Karpas-422 (cell line): ENCODE measurements at regions not wholly inside any gene's neighbourhood (a gene's known extent, or its start where the extent isn't known, plus 50 kb on each side); places are given as distances from the start of the nearest gene placed in this dataset.
"Not testable (repeated sequence)": the region's sequence is repeated elsewhere in the genome, so short reads cannot be mapped to it uniquely, and the experiment has no call there.

ENCODE experiments used
- DNase-seq: peaks from one replicate; pipeline ENCODE4 v3.0.0-alpha.2; 2015
- H2AFZ ChIP-seq: fragments of 200-600 bp; sonication (generic); 2 replicates; pipeline ENCODE4 v1.6.1; 2014; ENCODE audit warnings: antibody characterized with exemption, low read length, mixed read lengths
- H3K27ac ChIP-seq: fragments of 200-600 bp; sonication (generic); 2 replicates; pipeline ENCODE4 v1.5.1; 2014; ENCODE audit warnings: mild to moderate bottlenecking, low read length, moderate library complexity
- H3K27me3 ChIP-seq: fragments of 200-600 bp; sonication (generic); 2 replicates; pipeline ENCODE4 v1.6.1; 2014; ENCODE audit warnings: low read length, mixed read lengths
- H3K36me3 ChIP-seq: fragments of 200-600 bp; sonication (generic); 2 replicates; pipeline ENCODE4 v1.6.1; 2014; ENCODE audit warnings: low read length, mixed read lengths; ENCODE audit not compliant: insufficient read depth
- H3K4me1 ChIP-seq: fragments of 200-600 bp; sonication (generic); 2 replicates; pipeline ENCODE4 v1.6.1; 2014; ENCODE audit warnings: mild to moderate bottlenecking, low read length, mixed read lengths
- H3K4me2 ChIP-seq: fragments of 200-600 bp; sonication (generic); 2 replicates; pipeline ENCODE4 v1.6.1; 2014; ENCODE audit warnings: low read length, low read depth, mild to moderate bottlenecking; ENCODE audit not compliant: poor library complexity, severe bottlenecking
- H3K4me3 ChIP-seq: fragments of 200-600 bp; sonication (generic); 2 replicates; pipeline ENCODE4 v1.5.1; 2014; ENCODE audit warnings: mild to moderate bottlenecking, antibody characterized with exemption, low read length, mixed read lengths
- H3K79me2 ChIP-seq: fragments of 200-600 bp; sonication (generic); 2 replicates; pipeline ENCODE4 v1.6.1; 2014; ENCODE audit warnings: mild to moderate bottlenecking, low read length, mixed read lengths
- H3K9ac ChIP-seq: fragments of 200-600 bp; sonication (generic); 2 replicates; pipeline ENCODE4 v1.6.0; 2014; ENCODE audit warnings: low read length
- H3K9me2 ChIP-seq: fragments of 200-600 bp; sonication (generic), shearing (Covaris generic); replicated peaks from 2 replicates; pipeline ENCODE4 v1.6.0; 2014; ENCODE audit warnings: mild to moderate bottlenecking, low read length, moderate library complexity; ENCODE audit not compliant: insufficient read depth
- H3K9me3 ChIP-seq: fragments of 300-700, 200-600 bp; sonication (generic); 2 replicates; pipeline ENCODE4 v1.6.1; 2014; ENCODE audit warnings: low read length, mixed read lengths
- H4K20me1 ChIP-seq: fragments of 200-600 bp; sonication (generic); 2 replicates; pipeline ENCODE4 v1.6.1; 2014; ENCODE audit warnings: mild to moderate bottlenecking, antibody characterized with exemption, low read length, low read depth; ENCODE audit not compliant: insufficient read depth

- H3K4me1 ChIP-seq = no peaks in the 10 kb centered on the region
- no peaks in the 10 kb centered on the region for H4K20me1 ChIP-seq
Observed at GRCh38 chr4:66767442-66767841, 777.9 kb downstream of the CENPC start.

GRCh38 chr4:66766557-66766956 is 778.7 kb downstream of the CENPC start:
- H3K27me3 ChIP-seq = no peaks in the 10 kb centered on the region
- no peak overlapping the region for H2AFZ ChIP-seq
- no peaks in the 10 kb centered on the region for H3K36me3 ChIP-seq
- peaks cover 5% of the 10 kb centered on the region for H3K9me3 ChIP-seq
- H3K4me3 ChIP-seq = no peak overlapping the region
- no peaks in the 10 kb centered on the region for H3K4me1 ChIP-seq
- H3K27ac ChIP-seq = no peak overlapping the region
- H4K20me1 ChIP-seq = no peaks in the 10 kb centered on the region
- H3K9me2 ChIP-seq = no peaks in the 10 kb centered on the region
- H3K9ac ChIP-seq = no peak overlapping the region
- no peak overlapping the region for H3K4me2 ChIP-seq
- DNase-seq = no peak
- H3K79me2 ChIP-seq = no peaks in the 10 kb centered on the region

More at GRCh38 chr4:66767442-66767841, 777.9 kb downstream of the CENPC start:
- H3K36me3 ChIP-seq = no peaks in the 10 kb centered on the region
- DNase-seq = no peak
- no peak overlapping the region for H3K27ac ChIP-seq
- no peak overlapping the region for H3K9ac ChIP-seq
- H3K4me3 ChIP-seq = no peak overlapping the region
- H3K79me2 ChIP-seq = no peaks in the 10 kb centered on the region
- H2AFZ ChIP-seq = no peak overlapping the region
- H3K27me3 ChIP-seq = no peaks in the 10 kb centered on the region
- peaks cover 5% of the 10 kb centered on the region for H3K9me3 ChIP-seq
- no peak overlapping the region for H3K4me2 ChIP-seq
- H3K9me2 ChIP-seq = no peaks in the 10 kb centered on the region

DNA sequence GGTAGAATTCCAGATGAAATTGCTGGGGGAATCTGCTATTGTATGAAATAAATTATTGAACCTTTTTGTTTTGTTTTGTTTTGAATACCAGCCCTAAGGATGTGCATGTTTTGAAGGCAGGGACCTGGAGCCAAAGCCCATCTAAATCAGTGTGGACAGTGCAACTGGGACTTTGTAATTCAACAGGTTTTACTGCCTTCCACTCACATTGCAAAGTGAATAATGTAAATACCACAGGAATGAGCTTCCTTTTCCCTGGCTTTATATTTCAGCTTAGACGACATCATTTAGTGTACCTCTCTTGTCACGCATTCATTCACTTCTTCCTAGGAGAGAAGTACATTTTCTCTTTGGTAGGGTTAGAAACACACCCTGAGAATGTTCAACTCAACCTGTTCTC is 795.0 kb downstream of the CENPC start:
- Histone ChIP-seq H3K4me1 (no peaks in the 10 kb centered on the region), H3K27me3 (no peaks in the 10 kb centered on the region), H4K20me1 (no peaks in the 10 kb centered on the region), H3K27ac (no peak overlapping the region), H2AFZ (no peak overlapping the region), H3K9ac (no peak overlapping the region), H3K4me2 (no peak overlapping the region), H3K36me3 (no peaks in the 10 kb centered on the region), H3K9me3 (peaks cover 7% of the 10 kb centered on the region; the same call in 1 of the 2 replicates), H3K9me2 (no peaks in the 10 kb centered on the region), H3K79me2 (no peaks in the 10 kb centered on the region), H3K4me3 (no peak overlapping the region)
- DNase-seq = no peak

- not testable (repeated sequence) for H3K4me2 ChIP-seq, H2AFZ ChIP-seq, H3K79me2 ChIP-seq, H3K36me3 ChIP-seq, H3K27ac ChIP-seq, DNase-seq, H3K9ac ChIP-seq, H3K9me3 ChIP-seq, H3K27me3 ChIP-seq, H3K9me2 ChIP-seq, H3K4me3 ChIP-seq, H3K4me1 ChIP-seq, H4K20me1 ChIP-seq
Observed at GRCh38 chr4:66746918-66747317, 798.4 kb downstream of the CENPC start.

DNA sequence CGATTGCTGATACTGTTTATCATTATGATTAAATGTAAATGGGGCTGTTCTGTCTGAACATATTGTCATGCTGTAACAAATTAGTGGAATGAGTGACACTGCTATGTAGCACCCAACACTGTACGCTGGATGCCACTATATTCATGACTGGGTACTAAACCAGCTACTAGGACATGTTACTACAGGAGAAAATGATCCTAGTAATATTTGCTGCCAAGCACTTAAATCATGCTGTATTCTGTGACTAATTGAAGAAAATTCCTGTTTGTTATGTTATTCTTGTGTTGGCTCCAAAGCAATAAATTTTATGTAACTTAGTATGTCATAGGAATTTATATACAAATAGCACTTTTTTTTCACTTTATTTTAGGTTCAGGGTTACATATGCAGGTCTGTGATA is 804.2 kb downstream of the CENPC start:
- DNase-seq = no peak
- Histone ChIP-seq H3K4me1 (no peaks in the 10 kb centered on the region), H3K36me3 (no peaks in the 10 kb centered on the region), H3K27ac (no peak overlapping the region), H3K9me3 (peaks cover 16% of the 10 kb centered on the region), H4K20me1 (no peaks in the 10 kb centered on the region), H3K9ac (no peak overlapping the region), H3K79me2 (no peaks in the 10 kb centered on the region), H3K4me3 (no peak overlapping the region), H3K9me2 (no peaks in the 10 kb centered on the region), H3K4me2 (no peak overlapping the region), H3K27me3 (no peaks in the 10 kb centered on the region), H2AFZ (no peak overlapping the region)

DNA sequence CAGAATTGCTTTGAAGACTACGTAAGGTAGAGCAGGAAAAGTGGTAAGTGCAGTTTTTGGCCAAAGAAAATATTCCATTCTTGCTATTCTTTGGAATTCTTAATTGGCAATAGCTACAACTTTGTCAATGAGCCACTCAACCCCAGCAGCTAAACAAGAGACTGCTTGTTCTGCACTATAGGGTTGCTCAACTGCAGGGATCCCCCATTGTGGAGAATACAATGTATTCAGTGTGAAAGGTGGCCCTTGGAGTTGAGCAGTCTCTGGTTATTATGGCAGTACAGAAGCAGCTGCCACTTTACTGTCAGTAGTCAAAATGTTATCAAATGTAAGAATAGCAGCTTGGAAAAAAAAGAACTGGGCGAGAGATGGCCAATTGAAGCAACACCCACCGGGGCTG is 808.7 kb downstream of the CENPC start:
- no peak for DNase-seq
- Histone ChIP-seq H3K27ac (no peak overlapping the region), H3K4me3 (no peak overlapping the region), H3K4me1 (no peaks in the 10 kb centered on the region), H3K9me3 (peaks cover 13% of the 10 kb centered on the region), H3K9ac (no peak overlapping the region), H3K36me3 (no peaks in the 10 kb centered on the region), H2AFZ (no peak overlapping the region), H4K20me1 (no peaks in the 10 kb centered on the region), H3K27me3 (no peaks in the 10 kb centered on the region), H3K4me2 (no peak overlapping the region), H3K79me2 (no peaks in the 10 kb centered on the region), H3K9me2 (no peaks in the 10 kb centered on the region)

DNA sequence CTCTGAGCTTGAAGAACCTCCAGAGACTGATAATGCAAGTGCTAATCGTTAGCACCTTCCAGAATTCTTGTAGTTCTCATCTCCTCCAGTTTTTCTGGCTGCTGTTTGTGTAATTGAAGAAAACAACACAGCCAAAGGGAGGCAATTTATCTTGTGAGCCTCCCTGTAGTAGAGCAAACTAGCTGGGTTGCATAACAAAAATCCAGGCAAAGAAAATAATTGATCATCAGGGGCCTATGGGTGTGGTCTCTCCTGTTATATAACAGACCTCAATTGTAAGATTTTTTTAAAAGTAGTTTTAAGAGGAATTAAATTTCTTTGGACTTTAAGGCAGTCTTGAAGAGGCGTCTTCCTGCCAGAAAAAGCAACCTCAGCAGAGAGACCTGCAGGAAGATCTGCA is 817.0 kb downstream of the CENPC start:
- no peak for DNase-seq
- no peak overlapping the region for H2AFZ ChIP-seq
- H3K4me3 ChIP-seq = no peak overlapping the region
- H4K20me1 ChIP-seq = no peaks in the 10 kb centered on the region
- no peaks in the 10 kb centered on the region for H3K36me3 ChIP-seq
- no peaks in the 10 kb centered on the region for H3K4me1 ChIP-seq
- H3K9me3 ChIP-seq = peaks cover 10% of the 10 kb centered on the region; the same call in 1 of the 2 replicates
- no peak overlapping the region for H3K4me2 ChIP-seq
- no peak overlapping the region for H3K27ac ChIP-seq
- no peaks in the 10 kb centered on the region for H3K27me3 ChIP-seq
- H3K79me2 ChIP-seq = no peaks in the 10 kb centered on the region
- no peak overlapping the region for H3K9ac ChIP-seq
- H3K9me2 ChIP-seq = no peaks in the 10 kb centered on the region

DNA sequence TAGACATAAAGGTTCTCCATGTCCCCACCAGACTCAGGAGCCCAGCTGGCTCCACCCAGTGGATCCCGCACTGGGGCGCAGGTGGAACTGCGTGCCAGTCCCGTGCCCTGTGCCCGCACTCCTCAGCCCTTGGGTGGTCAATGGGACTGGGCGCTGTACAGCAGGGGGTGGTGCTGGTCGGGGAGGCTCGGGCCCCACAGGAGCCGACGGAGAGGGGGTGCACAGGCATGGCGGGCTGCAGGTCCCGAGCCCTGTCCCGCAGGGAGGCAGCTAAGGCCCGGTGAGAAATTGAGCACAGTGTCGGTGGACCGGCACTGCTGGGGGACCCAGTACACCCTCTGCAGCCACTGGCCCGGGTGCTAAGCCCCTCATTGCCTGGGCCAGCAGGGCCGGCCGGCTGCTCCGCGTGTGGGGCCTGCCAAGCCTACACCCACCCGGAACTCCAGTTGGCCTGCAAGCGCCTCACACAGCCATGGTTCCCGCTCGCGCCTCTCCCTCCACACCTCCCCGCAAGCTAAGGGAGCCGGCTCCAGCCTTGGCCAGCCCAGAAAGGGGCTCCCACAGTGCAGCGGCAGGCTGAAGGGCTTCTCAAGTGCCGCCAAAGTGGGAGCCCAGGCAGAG is 832.9 kb downstream of the CENPC start:
- H3K9ac ChIP-seq, H3K4me3 ChIP-seq, DNase-seq, H3K27ac ChIP-seq, H3K36me3 ChIP-seq, H3K9me2 ChIP-seq, H3K27me3 ChIP-seq, H3K4me1 ChIP-seq, H4K20me1 ChIP-seq, H3K9me3 ChIP-seq, H3K79me2 ChIP-seq, H2AFZ ChIP-seq, H3K4me2 ChIP-seq: not testable (repeated sequence)

DNA sequence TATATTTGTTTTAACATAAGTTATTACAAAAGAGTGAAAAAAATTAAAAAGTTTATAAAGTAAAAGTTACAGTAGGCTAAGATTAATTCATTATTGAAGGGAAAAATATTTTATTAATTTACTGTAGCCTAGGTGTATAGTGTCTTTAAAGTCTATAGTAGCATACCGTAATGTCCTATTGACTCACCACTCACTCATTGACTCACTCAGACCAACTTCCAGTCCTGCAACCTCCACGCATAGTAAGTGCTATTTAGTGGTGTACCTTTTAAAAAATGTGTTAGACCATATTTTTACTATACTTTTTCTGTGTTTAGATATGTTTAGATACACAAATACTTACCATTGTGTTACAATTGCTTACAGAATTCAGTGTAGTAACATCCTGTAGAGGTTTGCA is 841.1 kb downstream of the CENPC start:
- Histone ChIP-seq H4K20me1 (no peaks in the 10 kb centered on the region), H3K27ac (no peak overlapping the region), H3K4me2 (no peak overlapping the region), H3K4me3 (no peak overlapping the region), H3K9ac (no peak overlapping the region), H3K9me3 (peaks cover 10% of the 10 kb centered on the region), H3K36me3 (no peaks in the 10 kb centered on the region), H3K79me2 (no peaks in the 10 kb centered on the region), H3K9me2 (no peaks in the 10 kb centered on the region), H2AFZ (no peak overlapping the region), H3K27me3 (no peaks in the 10 kb centered on the region), H3K4me1 (no peaks in the 10 kb centered on the region)
- DNase-seq = no peak
